DOHH2 (cell line): ENCODE measurements at regions not wholly inside any gene's neighbourhood (a gene's known extent, or its start where the extent isn't known, plus 50 kb on each side); places are given as distances from the start of the nearest gene placed in this dataset.

Experiments
- H3F3A ChIP-seq: fragments of 200-600 bp; sonication (generic), shearing (Covaris generic); 2 replicates; pipeline ENCODE4 v1.6.0; 2016; ENCODE audit warnings: antibody characterized with exemption, mild to moderate bottlenecking; ENCODE audit not compliant: control insufficient read depth, insufficient read depth
- H3K27ac ChIP-seq: fragments of 200-600 bp; sonication (generic); 2 replicates; pipeline ENCODE4 v1.5.1; 2014; ENCODE audit warnings: low read depth, mild to moderate bottlenecking, low read length, moderate library complexity
- H3K27me3 ChIP-seq: fragments of 200-600 bp; sonication (generic); 2 replicates; pipeline ENCODE4 v1.6.1; 2014; ENCODE audit warnings: mild to moderate bottlenecking, low read length, mixed read lengths; ENCODE audit not compliant: control insufficient read depth
- H3K36me3 ChIP-seq: fragments of 200-600 bp; sonication (generic); 2 replicates; pipeline ENCODE4 v1.6.1; 2014; ENCODE audit warnings: mild to moderate bottlenecking, low read length, moderate library complexity, mixed read lengths; ENCODE audit not compliant: control insufficient read depth
- H3K4me1 ChIP-seq: fragments of 200-600 bp; sonication (generic); 2 replicates; pipeline ENCODE4 v1.6.1; 2014; ENCODE audit warnings: mild to moderate bottlenecking, low read length, mixed read lengths; ENCODE audit not compliant: control insufficient read depth
- H3K4me2 ChIP-seq: fragments of 200-600 bp; sonication (generic); 2 replicates; pipeline ENCODE4 v1.6.0; 2014; ENCODE audit warnings: mild to moderate bottlenecking, low read length, moderate library complexity
- H3K4me3 ChIP-seq: fragments of 200-600 bp; sonication (generic); 2 replicates; pipeline ENCODE4 v1.5.1; 2014; ENCODE audit warnings: mild to moderate bottlenecking, low read length, mixed read lengths
- H3K79me2 ChIP-seq: fragments of 200-600 bp; sonication (generic); 2 replicates; pipeline ENCODE4 v1.6.1; 2014; ENCODE audit warnings: mild to moderate bottlenecking, low read length, mixed read lengths; ENCODE audit not compliant: control insufficient read depth
- H3K9me2 ChIP-seq: fragments of 200-600 bp; sonication (generic); replicated peaks from 2 replicates; pipeline ENCODE4 v1.6.1; 2014; ENCODE audit warnings: mild to moderate bottlenecking, low read length, mixed read lengths; ENCODE audit not compliant: control insufficient read depth
- H3K9me3 ChIP-seq: fragments of 200-600 bp; sonication (generic); 2 replicates; pipeline ENCODE4 v1.6.1; 2014; ENCODE audit warnings: antibody characterized with exemption, low read length, mixed read lengths; ENCODE audit not compliant: control insufficient read depth, insufficient read depth
- H4K20me1 ChIP-seq: fragments of 200-600 bp; sonication (generic); 2 replicates; pipeline ENCODE4 v1.6.0; 2014; ENCODE audit warnings: low read depth, mild to moderate bottlenecking, antibody characterized with exemption, low read length, moderate library complexity; ENCODE audit not compliant: control insufficient read depth, insufficient read depth
- CTCF ChIP-seq: fragments of 200-600 bp; sonication (generic); IDR thresholded peaks from one replicate; pipeline ENCODE4 v1.5.1; 2014; ENCODE audit warnings: antibody characterized with exemption, mild to moderate bottlenecking, low read depth, low read length; ENCODE audit not compliant: poor library complexity, severe bottlenecking
- EZH2phosphoT487 ChIP-seq: fragments of 200-600 bp; sonication (generic); IDR thresholded peaks from 2 replicates; pipeline ENCODE4 v1.6.1; 2017; ENCODE audit warnings: borderline replicate concordance, mild to moderate bottlenecking, antibody characterized with exemption, low read length, moderate library complexity, mixed read lengths

GRCh38 chr13:106846571-106847448, 278.9 kb upstream of the ARGLU1 start:
- no peak overlapping the region for H3K27ac ChIP-seq
- no peaks in the 10 kb centered on the region for H3K9me2 ChIP-seq
- H3K4me2 ChIP-seq, result no peak overlapping the region
- TF ChIP-seq CTCF (no peak), EZH2phosphoT487 (no peak)
- H3F3A ChIP-seq, result no peaks in the 10 kb centered on the region
- no peaks in the 10 kb centered on the region for H3K9me3 ChIP-seq
- no peaks in the 10 kb centered on the region for H3K79me2 ChIP-seq
- no peaks in the 10 kb centered on the region for H4K20me1 ChIP-seq
- no peaks in the 10 kb centered on the region for H3K4me1 ChIP-seq
- peaks cover 7% of the 10 kb centered on the region; the same call in 1 of the 2 replicates for H3K27me3 ChIP-seq
- no peak overlapping the region for H3K4me3 ChIP-seq
- H3K36me3 ChIP-seq, result no peaks in the 10 kb centered on the region

GRCh38 chr13:106836186-106836802, 268.4 kb upstream of the ARGLU1 start:
- Histone ChIP-seq H3K9me2 (no peaks in the 10 kb centered on the region), H3K4me2 (no peak overlapping the region), H3K9me3 (no peaks in the 10 kb centered on the region), H3K4me1 (no peaks in the 10 kb centered on the region), H3K4me3 (no peak overlapping the region), H3K79me2 (no peaks in the 10 kb centered on the region), H3K27me3 (no peaks in the 10 kb centered on the region), H3K36me3 (no peaks in the 10 kb centered on the region), H4K20me1 (no peaks in the 10 kb centered on the region), H3F3A (no peaks in the 10 kb centered on the region), H3K27ac (no peak overlapping the region)
- TF ChIP-seq EZH2phosphoT487, result no peak
- no peak for TF ChIP-seq CTCF

- Histone ChIP-seq H3K27me3 (no peaks in the 10 kb centered on the region), H3F3A (no peaks in the 10 kb centered on the region), H3K36me3 (no peaks in the 10 kb centered on the region), H3K9me2 (no peaks in the 10 kb centered on the region), H4K20me1 (no peaks in the 10 kb centered on the region), H3K4me1 (no peaks in the 10 kb centered on the region), H3K79me2 (no peaks in the 10 kb centered on the region), H3K4me3 (no peak overlapping the region), H3K27ac (no peak overlapping the region), H3K9me3 (no peaks in the 10 kb centered on the region), H3K4me2 (no peak overlapping the region)
- TF ChIP-seq EZH2phosphoT487 (no peak), CTCF (no peak)
Observed at GRCh38 chr13:106835477-106835876, 267.5 kb upstream of the ARGLU1 start.
